CD4-positive, alpha-beta T cell treated with Interleukin-10 for 1 hour (primary cell): ENCODE measurements at regions not wholly inside any gene's neighbourhood (a gene's known extent, or its start where the extent isn't known, plus 50 kb on each side); places are given as distances from the start of the nearest gene placed in this dataset.
"Not testable (repeated sequence)": the region's sequence is repeated elsewhere in the genome, so short reads cannot be mapped to it uniquely, and the experiment has no call there.

Source experiments
- DNase-seq: peaks from one replicate; pipeline ENCODE4 v3.0.0-alpha.2; 2020

DNA sequence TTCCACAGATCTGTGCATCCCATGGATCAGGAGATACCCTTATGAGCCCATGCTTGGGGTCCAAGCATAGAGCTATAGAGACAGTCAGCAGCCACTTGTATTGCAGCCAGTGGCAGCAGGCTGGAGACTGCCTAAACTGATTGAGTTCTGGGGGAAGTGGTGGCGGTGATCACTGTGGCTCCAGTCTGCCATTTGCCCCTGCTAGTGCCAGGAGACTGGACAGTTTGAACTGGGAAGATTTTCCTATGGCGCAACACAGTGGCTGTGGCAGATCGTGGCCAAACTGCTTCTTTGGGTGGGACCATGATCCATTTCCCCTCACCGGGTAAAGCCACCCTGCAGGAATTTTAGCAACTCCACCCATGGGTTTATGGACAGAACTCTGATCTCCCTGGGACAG, 679.7 kb upstream of the SEMA3D start:
- DNase-seq: no peak

DNA sequence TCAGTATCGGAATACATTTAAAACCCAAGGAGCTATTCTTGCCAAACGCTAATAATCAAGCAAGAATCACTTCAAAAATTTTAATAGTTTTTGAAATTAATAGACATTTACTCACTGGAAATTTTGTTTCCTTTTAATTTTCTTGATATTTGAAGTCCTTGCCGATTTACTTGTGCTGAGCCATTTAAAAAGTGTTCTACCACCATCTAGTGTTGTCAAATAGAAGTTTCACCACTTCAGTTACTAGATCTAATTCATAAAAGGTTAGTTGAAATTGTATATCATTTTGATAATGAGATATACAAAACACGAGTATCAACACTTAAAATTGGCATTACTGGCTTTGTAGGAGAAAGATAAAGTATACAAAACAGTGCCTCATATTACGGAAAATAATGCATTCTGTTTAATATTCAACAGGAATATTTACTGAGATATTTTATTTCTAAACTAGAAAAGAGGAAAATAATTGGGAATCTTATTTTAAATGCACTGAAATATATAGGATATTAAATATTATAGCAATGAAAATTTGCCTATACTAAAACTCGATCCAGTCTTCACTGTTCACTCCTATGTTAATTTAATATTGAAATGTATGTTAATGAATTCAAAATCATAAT, 664.8 kb upstream of the SEMA3D start:
- DNase-seq: no peak

DNA sequence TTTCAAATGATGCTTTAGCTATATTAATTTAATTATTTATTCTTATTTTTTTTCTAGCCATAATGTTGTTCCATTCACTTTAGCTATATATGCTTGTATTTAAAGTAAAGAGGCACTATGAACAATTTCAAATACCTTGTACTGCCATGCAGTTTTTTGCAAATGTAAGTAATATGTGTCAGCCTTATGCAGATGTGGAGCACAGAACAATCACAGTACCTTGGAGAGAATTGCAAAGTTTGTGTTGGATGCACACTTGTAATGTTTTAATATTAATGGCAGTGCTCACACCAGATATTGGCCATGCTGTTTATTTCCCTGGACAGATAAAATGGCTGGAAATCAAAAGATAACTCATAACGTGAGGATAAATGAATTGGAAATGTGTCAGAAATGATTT, 663.5 kb upstream of the SEMA3D start:
- DNase-seq: no peak

DNA sequence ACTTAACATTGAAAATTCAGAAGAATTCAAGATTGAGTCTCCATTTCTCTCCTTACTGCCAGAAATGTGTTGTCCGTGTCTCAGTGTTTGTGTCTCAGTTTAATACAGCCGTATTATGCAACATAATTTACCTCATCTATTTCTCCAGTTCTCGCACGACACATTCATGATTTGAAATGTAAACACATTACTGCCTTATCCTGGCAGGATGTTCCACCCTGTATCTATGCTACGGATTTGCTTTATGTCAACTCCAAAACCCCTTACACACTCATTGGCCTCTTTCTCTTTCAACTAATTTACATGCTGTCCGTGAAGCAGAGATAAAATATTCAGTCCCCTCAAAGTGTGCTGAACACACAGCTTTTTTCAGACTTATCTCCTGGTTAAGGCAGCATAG, 653.7 kb upstream of the SEMA3D start:
- DNase-seq: no peak

DNA sequence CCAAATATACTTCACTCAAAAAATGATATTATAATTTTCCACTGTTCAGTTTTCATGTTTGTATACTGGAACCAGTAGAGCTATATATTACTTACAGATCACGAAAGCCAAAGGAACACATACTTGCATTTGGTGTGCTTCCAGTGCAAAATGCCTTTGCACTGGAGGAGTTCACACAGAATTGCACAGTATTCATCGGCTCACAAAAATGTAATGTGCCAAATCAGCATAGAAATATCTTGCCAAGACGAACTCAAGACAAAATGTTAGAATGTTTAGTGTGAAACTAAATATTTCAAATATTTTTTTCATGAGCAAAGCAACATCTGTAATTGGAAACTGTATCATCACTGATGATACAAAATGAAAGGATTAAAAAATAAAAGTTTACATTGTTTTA, 646.2 kb upstream of the SEMA3D start:
- no peak for DNase-seq

DNA sequence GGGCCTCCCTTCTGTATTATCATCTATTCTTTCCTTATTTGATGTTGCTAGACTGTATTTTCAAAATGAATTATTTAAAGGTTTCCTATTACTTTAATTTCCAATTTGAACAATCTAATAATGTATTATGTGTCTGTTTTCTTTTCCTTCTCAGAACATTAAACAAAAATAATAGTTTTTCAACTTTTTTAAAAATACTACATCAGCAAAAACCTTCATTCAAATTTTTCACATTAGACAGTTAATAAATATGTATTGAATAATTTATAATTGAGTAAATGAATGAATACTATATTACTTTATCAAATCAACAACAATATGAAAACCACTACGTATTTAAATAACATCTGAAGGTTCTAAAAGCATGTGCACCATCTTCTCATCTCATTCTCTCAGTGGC, 644.1 kb upstream of the SEMA3D start:
- DNase-seq: no peak

DNA sequence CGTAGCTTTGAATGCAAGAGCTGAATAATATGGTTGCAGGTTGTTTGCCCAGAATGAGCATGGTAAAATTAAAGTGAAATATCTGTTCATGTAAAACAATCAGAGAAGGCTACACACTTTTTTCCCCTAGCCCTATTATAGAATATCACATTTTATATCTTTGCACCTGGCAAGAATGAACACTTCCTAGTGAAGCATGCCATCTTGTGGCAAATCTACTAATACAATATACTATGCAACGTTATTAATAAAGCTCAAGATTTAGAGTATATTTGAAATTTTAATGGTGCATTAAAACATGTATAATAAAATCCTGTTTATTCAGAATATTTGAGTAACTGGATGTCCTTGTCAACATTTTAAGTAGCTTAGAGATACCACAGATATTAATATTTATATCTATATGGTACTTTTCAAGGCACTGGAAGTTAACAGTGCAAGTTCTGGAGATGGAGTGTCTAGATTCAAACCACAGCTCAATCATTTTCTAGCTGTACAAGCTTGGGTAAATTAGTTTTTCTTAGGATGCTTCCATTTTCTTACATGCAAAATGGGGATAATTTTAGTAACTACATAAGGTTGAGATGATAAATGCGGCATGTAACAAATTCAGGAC, 643.1 kb upstream of the SEMA3D start:
- no peak for DNase-seq

DNA sequence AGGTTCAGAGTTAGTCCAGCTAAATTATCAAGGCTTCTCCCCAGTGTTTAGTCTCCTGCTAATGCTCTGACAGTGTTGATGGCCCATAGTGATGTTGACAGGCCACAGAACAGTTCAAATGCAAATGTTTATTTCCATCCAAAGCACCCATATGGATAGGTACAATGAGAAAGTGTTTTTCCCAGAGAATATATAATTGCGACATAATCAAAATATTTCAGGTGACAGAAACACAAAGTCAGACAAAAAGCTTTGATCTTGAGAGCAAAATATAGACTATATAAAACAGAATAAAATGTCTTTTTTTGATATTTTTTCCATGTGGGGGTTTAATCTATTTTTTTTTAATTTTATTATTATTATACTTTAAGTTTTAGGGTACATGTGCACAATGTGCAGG, 642.3 kb upstream of the SEMA3D start:
- no peak for DNase-seq

DNA sequence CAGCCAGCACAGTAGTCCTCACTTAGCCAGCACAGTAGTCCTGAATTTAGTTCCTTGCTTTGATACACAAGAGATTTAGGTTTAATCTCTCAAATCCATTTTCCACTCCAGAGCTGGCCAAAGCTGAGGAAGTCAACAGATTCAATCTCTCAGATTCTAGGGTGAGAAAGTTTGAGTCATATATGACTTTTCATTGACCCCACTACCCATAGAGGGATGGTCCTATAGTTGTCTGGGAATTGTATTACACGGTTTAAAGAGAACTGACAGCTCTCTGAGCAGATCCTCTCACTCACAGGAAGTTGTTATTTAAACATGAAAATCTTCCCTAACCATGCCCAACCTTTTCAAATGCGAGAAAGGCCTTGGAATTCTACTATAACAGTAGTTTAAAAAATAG, 641.8 kb upstream of the SEMA3D start:
- no peak for DNase-seq

DNA sequence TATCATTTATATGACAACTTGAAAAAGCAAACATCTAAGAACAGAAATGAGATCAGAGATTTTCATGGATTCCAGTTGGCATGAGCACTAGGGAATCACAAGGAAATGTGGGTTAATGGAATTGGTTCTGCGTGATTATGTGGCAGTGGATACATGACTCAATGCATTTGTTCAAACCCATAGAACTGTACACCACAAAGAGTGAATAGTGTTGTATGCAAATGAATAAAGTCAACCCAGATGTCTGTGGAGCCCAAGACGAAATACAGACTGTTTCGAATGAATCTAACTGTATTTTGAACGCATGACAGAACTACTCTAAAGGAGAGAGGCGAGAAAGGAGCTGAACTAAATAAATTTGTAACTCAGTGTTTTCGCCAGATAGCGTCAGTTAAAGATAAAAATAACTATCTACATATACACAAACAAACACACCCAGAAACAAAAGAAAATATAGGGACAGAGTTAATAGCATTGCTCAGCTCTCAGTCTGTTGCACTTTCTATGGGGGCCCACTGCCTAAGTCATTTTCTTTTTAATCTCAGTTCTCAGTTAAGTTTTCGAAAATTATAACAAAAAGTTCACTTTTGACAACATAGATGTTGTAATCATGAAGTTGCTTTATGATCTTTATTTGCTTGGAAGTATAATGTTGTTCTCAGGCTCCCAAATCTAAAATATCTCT, 636.7 kb upstream of the SEMA3D start:
- no peak for DNase-seq

DNA sequence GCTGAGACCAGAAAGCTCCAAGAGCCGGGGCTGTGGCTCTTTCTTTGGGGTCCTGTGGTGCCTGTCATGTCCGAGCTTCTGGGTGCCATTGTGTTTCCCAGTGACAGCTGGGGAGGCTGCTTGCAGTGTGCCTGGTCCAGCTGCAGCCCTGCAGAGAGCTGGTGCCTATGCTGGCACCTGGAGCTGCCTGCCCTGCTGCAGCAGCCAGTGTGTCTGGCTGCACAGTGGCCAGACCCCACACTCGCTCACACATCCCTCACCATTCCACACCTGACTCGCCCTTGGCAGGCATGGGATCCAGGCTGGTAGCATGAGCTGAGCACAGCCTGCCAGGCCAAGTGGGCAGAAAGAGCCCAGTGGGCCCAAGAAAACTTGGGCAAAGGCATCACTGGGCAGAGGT, 635.1 kb upstream of the SEMA3D start:
- no peak for DNase-seq

DNA sequence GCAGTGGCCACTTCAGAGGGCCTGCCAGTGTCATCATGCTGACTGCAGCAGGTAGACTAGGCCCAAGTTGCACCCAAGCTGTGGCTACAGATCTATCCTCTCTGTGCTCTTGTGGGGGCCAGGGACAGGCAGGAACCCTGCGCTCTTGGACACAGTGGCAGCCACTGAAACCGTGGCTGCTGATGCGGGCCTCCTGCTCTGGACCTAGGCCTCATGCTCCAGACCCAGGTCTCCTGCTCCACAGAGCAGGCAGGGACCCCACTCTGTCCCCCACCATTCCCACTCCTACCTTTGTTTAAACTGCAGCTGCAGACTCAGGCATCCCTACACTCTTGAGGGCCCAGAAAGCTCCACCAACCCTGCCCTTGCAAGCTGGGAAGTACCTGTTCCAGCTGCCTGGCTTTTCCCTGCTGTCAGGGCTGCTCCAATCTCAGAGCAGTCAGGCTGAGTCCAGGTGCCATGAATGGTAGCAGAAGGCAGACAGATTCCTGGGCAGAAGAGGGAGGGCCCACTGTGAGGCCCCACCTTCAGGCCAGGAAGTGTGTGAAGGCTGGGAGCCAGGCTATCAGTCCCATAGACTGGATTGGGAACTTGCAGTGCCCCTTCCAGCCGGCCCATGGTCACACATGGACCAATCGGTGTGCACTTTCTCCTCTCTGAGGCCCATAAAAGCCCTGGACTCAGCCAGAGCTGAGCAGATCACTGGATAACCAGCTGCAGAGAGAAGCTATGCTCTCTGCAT, 634.0 kb upstream of the SEMA3D start:
- DNase-seq: no peak

DNA sequence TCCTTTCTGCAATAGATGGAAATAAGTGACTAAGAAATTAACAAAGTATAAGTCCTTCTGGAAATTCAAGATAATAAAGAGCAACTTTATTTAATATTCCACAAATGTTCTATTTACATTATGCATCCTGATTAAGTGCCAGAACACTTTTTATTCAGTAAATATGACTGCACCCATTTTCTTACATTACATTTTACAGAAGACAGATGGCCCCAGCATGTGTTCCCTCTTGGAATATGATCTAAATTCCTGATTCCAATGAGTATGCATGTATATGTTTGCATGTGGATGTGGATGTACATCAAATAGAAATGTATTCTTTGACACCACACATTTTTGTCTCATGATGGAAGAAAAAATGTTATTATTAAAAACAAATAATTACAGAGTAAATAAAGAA, 628.7 kb upstream of the SEMA3D start:
- DNase-seq: no peak

DNA sequence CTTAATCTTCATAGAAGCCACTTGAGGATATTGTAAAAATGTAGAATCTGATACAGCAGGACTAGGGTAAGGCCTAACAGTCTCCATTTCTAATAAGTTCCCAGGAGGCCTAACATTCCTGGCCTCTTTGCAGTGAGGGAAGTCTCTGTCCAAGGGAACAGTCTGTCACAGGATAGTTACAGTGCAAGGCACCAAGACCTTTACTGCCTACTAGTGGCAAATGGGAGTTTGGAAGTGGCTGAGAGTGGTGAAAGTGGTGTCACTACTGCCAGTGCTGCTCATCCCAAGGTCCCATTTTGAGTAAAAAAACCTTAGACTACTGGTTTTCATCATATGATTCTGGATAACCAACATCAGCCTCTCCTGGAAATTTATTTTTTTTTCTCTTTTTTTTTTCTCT, 619.5 kb upstream of the SEMA3D start:
- no peak for DNase-seq

DNA sequence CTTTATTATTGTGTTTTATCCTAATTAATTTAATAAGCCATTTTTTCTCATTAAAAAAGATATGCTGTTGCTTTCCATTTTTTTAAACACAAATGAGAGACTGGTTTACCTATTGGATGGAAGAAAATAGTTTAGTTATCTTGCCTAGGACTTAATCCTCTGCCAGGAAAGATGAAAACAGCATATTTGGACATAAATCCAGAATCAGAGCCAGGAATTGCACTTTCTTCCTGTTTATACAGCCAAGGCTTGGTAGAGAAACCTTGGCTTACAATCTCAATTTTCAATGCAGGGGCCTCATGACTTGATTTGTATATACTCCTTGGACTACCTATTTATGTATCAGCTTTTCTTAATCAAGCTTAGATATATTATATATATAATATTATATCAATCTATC, 618.8 kb upstream of the SEMA3D start:
- DNase-seq: no peak

DNA sequence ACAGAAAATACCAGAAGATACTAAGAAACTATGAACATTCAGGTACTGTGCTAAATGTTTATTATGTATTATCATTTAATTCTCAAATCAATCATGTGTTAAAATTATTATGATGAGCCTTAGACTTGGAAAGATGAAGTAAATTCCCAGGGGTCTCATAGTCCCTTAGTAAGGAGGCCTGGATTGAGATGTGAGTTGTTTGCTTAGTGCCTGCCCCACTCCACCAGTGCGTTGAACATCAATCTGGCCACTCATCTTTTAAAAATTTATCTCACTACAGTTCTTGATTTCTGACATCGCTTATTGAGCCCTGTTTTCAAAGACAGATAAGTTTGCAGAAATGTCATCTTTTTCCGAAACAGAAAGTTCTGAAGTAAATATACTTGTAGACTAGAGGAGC, 618.4 kb upstream of the SEMA3D start:
- DNase-seq: no peak

DNA sequence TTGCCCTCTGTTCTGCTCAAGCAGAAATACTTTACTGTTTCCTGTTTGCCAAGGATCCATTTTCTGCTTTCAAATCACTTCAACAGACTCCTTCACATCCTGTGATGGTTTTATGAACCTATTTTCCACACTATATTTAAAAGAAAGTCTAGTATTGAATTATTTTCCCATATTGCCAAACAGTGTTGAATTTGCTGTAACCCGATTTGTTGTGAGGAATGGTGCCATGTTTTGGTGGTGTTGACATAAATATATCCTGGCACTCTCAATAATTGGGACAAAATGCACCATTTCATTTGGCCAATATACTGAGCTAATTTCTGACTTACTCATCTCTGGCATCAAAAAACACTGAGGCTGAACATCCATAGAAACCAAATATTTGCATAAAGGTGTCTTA, 615.4 kb upstream of the SEMA3D start:
- DNase-seq: no peak

DNA sequence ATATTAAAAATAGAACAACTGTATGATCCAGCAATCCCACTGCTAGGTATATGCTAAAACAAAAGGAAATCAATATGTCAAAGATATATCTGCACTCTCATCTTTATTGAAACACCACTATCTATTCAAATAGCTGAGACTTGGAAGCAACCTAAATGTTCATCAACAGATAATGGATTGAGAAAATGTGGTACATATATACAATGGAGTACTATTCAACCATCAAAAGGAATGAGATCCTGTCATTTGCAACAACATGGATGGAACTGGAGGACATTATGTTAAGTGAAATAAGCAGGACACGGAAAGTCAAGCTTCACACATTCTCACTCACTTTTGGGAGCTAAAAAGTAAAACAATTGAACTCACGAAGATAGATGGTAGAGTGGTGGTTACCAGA, 610.1 kb upstream of the SEMA3D start:
- no peak for DNase-seq

DNA sequence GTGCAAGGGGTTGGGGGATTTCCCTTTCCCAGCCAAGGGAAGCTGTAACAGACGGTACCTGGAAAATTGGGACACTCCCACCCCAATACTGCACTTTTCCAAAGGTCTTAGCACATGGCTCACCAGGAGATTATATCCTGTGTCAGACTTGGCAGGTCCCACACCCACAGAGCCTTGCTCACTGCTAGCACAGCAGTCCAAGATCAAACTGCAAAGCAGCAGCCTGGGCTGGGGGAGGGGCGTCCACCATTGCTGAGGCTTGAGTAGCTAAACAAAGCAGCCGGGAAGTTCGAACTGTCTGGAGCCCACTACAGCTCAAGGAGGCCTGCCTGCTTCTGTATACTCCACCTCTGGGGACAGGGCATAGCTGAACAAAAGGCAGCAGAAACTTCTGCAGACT, 604.2 kb upstream of the SEMA3D start:
- not testable (repeated sequence) for DNase-seq

DNA sequence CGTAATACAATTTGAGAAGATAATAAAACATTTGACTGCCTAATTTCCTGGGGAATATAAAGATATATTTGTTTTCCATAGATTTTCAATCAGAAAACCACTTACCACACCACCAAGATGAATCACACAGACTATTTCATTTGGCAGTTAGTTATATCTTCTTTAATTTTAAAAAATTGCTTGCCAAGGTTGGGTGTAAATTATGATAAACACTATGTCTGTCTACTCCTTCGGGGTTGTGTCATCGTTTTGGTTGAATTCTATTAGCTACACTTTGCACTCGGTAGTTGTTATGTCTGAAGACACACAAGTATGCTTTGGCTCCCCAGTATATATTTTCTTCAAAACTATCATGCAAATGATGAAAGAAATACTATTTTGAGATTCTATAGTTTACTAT, 594.8 kb upstream of the SEMA3D start:
- DNase-seq: no peak

DNA sequence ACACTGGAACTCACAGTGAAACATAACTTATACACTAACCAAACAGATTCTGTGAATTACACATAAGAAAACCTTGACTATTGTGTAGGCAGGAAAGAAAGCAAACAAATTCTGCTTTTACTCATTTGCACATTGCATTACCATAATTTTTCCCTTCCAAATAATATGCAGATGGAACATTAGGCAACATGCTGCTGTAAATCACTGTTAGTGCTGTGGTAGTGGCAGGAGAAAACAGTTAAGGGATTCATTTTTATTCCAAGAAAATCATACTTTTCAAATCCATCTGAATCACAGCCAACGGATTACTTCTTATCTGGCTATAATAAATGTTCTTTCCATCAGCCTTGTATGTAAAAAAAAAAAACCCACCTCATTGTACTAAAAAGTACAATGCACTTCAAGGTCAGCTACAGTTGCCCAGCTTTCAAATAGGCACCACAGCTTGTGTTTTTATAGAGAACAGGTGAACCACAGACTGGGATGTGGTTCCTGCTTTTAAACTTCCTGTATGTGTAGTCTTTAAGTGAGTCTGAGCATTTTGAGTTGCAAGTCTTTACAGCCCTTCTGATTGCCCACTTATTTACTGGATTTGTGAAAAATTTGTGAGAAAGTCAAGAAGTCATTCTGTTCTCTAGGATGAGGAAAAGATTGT, 590.0 kb upstream of the SEMA3D start:
- no peak for DNase-seq

DNA sequence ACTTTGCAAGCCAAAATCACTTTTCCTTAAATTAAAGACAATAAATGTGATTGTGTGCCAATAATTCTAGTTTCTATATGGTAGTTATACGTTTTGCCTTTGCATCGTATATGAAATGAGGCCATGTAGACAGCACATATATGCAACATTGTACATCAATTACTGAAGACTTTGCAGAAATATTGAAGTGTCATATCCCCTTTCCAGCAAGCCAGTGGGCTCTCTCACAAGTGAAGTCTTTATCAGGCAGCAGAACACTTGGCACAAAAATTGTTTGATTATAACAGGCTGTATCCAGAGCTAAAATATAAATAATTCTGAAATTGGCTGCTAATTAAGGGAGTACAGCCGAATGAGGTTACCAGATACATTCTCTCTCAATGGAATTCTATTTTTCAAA, 588.6 kb upstream of the SEMA3D start:
- DNase-seq: no peak

DNA sequence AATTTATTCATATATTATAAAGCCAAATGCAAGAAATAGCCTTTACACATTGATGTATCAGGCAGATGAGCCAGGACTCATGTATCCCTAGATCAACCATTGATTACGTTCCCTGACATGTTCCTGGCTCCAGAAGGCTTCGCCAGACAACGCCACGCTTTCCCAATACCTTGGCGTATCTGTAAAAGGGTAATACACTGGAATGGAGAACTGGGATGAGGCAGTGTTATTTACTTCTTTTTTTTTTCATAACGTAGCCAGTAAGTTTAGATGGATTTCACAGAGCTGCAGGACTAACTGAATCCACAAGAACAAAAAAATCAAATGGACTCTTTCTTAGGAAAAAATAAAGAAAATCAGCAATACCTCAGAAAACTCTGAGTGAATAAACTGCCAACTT, 588.1 kb upstream of the SEMA3D start:
- no peak for DNase-seq
